ENCODE measurements at regions not wholly inside any gene's neighbourhood (a gene's known extent, or its start where the extent isn't known, plus 50 kb on each side); places are given as distances from the start of the nearest gene placed in this dataset.
"Not testable (repeated sequence)": the region's sequence is repeated elsewhere in the genome, so short reads cannot be mapped to it uniquely, and the experiment has no call there.

- Histone ChIP-seq H3K36me3 (no peaks in the 10 kb centered on the region), H3K4me1 (ENCODE audit: control insufficient read depth in 1 of 2, low read depth in 2 of 2) (no peaks in the 10 kb centered on the region), H3K4me3 (no peak overlapping the region), H3K27me3 (replicated peaks; ENCODE audit: insufficient read depth) (no peaks in the 10 kb centered on the region), H3K9me3 (no peaks in the 10 kb centered on the region), H3K27ac (no peak overlapping the region)
- DNase-seq (ENCODE audit: low spot score) = no peak
- TF ChIP-seq, protein P1, sequence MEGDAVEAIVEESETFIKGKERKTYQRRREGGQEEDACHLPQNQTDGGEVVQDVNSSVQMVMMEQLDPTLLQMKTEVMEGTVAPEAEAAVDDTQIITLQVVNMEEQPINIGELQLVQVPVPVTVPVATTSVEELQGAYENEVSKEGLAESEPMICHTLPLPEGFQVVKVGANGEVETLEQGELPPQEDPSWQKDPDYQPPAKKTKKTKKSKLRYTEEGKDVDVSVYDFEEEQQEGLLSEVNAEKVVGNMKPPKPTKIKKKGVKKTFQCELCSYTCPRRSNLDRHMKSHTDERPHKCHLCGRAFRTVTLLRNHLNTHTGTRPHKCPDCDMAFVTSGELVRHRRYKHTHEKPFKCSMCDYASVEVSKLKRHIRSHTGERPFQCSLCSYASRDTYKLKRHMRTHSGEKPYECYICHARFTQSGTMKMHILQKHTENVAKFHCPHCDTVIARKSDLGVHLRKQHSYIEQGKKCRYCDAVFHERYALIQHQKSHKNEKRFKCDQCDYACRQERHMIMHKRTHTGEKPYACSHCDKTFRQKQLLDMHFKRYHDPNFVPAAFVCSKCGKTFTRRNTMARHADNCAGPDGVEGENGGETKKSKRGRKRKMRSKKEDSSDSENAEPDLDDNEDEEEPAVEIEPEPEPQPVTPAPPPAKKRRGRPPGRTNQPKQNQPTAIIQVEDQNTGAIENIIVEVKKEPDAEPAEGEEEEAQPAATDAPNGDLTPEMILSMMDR (IDR thresholded peaks at IDR 0.05) = no peak
- ATAC-seq (ENCODE audit: insufficient number of reproducible peaks, low FRiP score, low read depth) = no peak
Measured at GRCh38 chr6:67880939-67881705, 754.0 kb upstream of the ADGRB3 start.

DNA sequence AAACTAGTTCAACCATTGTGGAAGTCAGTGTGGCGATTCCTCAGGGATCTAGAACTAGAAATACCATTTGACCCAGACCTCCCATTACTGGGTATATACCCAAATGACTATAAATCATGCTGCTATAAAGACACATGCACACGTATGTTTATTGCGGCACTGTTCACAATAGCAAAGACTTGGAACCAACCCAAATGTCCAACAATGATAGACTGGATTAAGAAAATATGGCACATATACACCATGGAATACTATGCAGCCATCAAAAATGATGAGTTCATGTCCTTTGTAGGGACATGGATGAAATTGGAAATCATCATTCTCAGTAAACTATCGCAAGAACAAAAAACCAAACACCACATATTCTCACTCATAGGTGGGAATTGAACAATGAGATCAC, 754.7 kb upstream of the ADGRB3 start:
- H3K4me1 ChIP-seq (ENCODE audit: control insufficient read depth in 1 of 2, low read depth in 2 of 2); H3K36me3 ChIP-seq; H3K27ac ChIP-seq; H3K27me3 ChIP-seq (replicated peaks; ENCODE audit: insufficient read depth); ATAC-seq (ENCODE audit: insufficient number of reproducible peaks, low FRiP score, low read depth); H3K9me3 ChIP-seq; H3K4me3 ChIP-seq; DNase-seq (ENCODE audit: low spot score): not testable (repeated sequence)

DNA sequence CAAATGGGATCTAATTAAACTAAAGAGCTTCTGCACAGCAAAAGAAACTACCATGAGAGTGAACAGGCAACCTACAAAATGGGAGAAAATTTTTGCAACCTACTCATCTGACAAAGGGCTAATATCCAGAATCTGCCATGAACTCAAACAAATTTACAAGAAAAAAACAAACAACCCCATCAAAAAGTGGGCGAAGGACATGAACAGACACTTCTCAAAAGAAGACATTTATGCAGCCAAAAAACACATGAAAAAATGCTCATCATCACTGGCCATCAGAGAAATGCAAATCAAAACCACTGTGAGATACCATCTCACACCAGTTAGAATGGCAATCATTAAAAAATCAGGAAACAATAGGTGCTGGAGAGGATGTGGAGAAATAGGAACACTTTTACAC, 755.2 kb upstream of the ADGRB3 start:
- not testable (repeated sequence) for H3K4me3 ChIP-seq; DNase-seq (ENCODE audit: low spot score); H3K9me3 ChIP-seq; ATAC-seq (ENCODE audit: insufficient number of reproducible peaks, low FRiP score, low read depth); H3K27ac ChIP-seq; H3K36me3 ChIP-seq; H3K27me3 ChIP-seq (replicated peaks; ENCODE audit: insufficient read depth); H3K4me1 ChIP-seq (ENCODE audit: control insufficient read depth in 1 of 2, low read depth in 2 of 2)

GRCh38 chr6:67879105-67879904, 755.8 kb upstream of the ADGRB3 start:
- not testable (repeated sequence) for H3K36me3 ChIP-seq; DNase-seq (ENCODE audit: low spot score); H3K27ac ChIP-seq; H3K27me3 ChIP-seq (replicated peaks; ENCODE audit: insufficient read depth); H3K9me3 ChIP-seq; H3K4me1 ChIP-seq (ENCODE audit: control insufficient read depth in 1 of 2, low read depth in 2 of 2); ATAC-seq (ENCODE audit: insufficient number of reproducible peaks, low FRiP score, low read depth); H3K4me3 ChIP-seq

DNA sequence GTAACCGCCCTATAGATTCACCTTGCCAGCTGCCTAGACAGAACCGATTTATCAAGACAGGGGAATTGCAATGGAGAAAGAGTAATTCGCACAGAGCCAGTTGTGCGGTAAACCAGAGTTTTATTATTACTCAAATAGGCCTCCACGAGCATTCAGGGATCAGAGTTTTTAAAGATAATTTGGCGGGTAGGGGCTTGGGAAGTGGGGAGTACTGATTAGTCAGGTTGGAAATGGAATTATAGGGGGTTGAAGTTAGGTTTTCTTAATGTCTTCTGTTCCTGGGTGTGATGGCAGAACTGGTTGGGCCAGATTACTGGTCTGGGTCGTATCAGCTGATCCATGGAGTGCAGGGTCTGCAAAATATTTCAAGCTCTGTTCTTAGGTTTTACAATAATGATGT, 756.9 kb upstream of the ADGRB3 start:
- H3K4me1 ChIP-seq (ENCODE audit: control insufficient read depth in 1 of 2, low read depth in 2 of 2); ATAC-seq (ENCODE audit: insufficient number of reproducible peaks, low FRiP score, low read depth); H3K4me3 ChIP-seq; H3K36me3 ChIP-seq; H3K9me3 ChIP-seq; DNase-seq (ENCODE audit: low spot score); H3K27ac ChIP-seq; H3K27me3 ChIP-seq (replicated peaks; ENCODE audit: insufficient read depth): not testable (repeated sequence)

DNA sequence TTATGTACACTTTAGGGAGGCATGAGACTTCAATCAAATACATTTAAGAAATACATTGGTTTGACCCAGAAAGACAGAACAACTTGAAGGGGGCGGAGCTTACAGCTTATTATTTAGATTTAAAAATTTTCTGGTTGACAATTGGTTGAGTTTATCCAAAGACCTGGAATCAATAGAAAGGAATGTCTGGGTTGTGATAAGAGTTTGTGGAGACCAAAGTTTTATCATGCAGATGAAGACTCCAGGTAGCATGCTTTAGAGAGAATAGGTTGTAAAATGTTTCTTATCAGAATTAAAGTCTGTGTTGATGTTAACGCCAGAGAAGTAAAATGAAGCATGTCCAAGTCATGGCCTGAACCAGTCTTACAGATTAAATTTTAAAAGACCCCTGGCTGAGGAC, 757.8 kb upstream of the ADGRB3 start:
- H3K4me1 ChIP-seq (ENCODE audit: control insufficient read depth in 1 of 2, low read depth in 2 of 2) = no peaks in the 10 kb centered on the region
- no peak overlapping the region for H3K4me3 ChIP-seq
- no peaks in the 10 kb centered on the region for H3K9me3 ChIP-seq
- DNase-seq (ENCODE audit: low spot score) (no peak), ATAC-seq (ENCODE audit: insufficient number of reproducible peaks, low FRiP score, low read depth) (no peak)
- H3K36me3 ChIP-seq = no peaks in the 10 kb centered on the region
- TF ChIP-seq, protein P1 (IDR thresholded peaks at IDR 0.05) = no peak
- no peak overlapping the region for H3K27ac ChIP-seq
- no peaks in the 10 kb centered on the region for H3K27me3 ChIP-seq (replicated peaks; ENCODE audit: insufficient read depth)

GRCh38 chr6:67875877-67876383, 759.2 kb upstream of the ADGRB3 start:
- no peak for DNase-seq (ENCODE audit: low spot score)
- H3K36me3 ChIP-seq = no peaks in the 10 kb centered on the region
- H3K4me3 ChIP-seq = no peak overlapping the region
- H3K4me1 ChIP-seq (ENCODE audit: control insufficient read depth in 1 of 2, low read depth in 2 of 2) = no peaks in the 10 kb centered on the region
- H3K9me3 ChIP-seq = no peaks in the 10 kb centered on the region
- H3K27ac ChIP-seq = no peak overlapping the region
- TF ChIP-seq, protein P1 (IDR thresholded peaks at IDR 0.05) = no peak
- no peaks in the 10 kb centered on the region for H3K27me3 ChIP-seq (replicated peaks; ENCODE audit: insufficient read depth)
- ATAC-seq (ENCODE audit: insufficient number of reproducible peaks, low FRiP score, low read depth) = no peak

Data from thoracic aorta (tissue), 2 donors.